Gastrocnemius medialis (tissue), 4 donors: ENCODE measurements at regions not wholly inside any gene's neighbourhood (a gene's known extent, or its start where the extent isn't known, plus 50 kb on each side); places are given as distances from the start of the nearest gene placed in this dataset.

ENCODE experiments used
- ATAC-seq, 2 donors: fragments of 150-250 bp; one replicate each; pipeline ENCODE4 v1.9.1; 2016
- DNase-seq, 2 donors: peaks; one replicate each; pipeline ENCODE4 v3.0.0-alpha.2; 2019
- H3K27ac ChIP-seq, 4 donors: fragments of 200-600 bp; sonication (generic); 1 replicate in 1 of 4; 2 replicates in 3 of 4; pipeline ENCODE4 v1.5.1; 2016 to 2018; ENCODE audit warnings: mild to moderate bottlenecking in 2 of 4, moderate library complexity in 1 of 4
- H3K27me3 ChIP-seq, 3 donors: fragments of 200-600 bp; sonication (generic) in 2 of 3; 1 replicate in 1 of 3; 2 replicates in 2 of 3; pipeline versions ENCODE4 v1.5.1 to v1.6.0; 2016 to 2019; ENCODE audit warnings: mild to moderate bottlenecking in 1 of 3, moderate library complexity in 1 of 3
- H3K36me3 ChIP-seq, 2 donors: fragments of 200-600 bp; sonication (generic) in 1 of 2; one replicate each; pipeline ENCODE4 v1.5.1; 2017 to 2018
- H3K4me1 ChIP-seq, 2 donors: fragments of 200-600 bp; sonication (generic) in 1 of 2; one replicate each; pipeline ENCODE4 v1.5.1; 2016 to 2017; ENCODE audit warnings: mild to moderate bottlenecking in 2 of 2
- H3K4me3 ChIP-seq, 4 donors: fragments of 200-600 bp; sonication (generic) in 3 of 4; 1 replicate in 1 of 4; 2 replicates in 3 of 4; pipeline ENCODE4 v1.5.1; 2016 to 2019; ENCODE audit warnings: mild to moderate bottlenecking in 2 of 4
- H3K9me3 ChIP-seq, 3 donors: fragments of 200-600 bp; sonication (generic) in 2 of 3; 1 replicate in 1 of 3; 2 replicates in 2 of 3; pipeline ENCODE4 v1.5.1; 2016 to 2019
- POLR2A ChIP-seq, 2 donors: fragments of 450-650 bp; IDR thresholded peaks; one replicate each; pipeline ENCODE4 v1.6.1; 2017; ENCODE audit warnings: antibody characterized with exemption in 2 of 2, mild to moderate bottlenecking in 2 of 2, moderate library complexity in 2 of 2
- in situ Hi-C, 4 donors: fragments of 200-750 bp; cut with MboI; loops; one replicate each; pipeline versions ENCODE4 v1.15.0 to v1.8.0; 2017; ENCODE audit warnings: low sequenced_read_pairs in 4 of 4
- intact Hi-C: fragments of 100-400 bp; cut with DNase I; formaldehyde crosslinking; loops from one replicate; pipeline ENCODE4 v1.15.1; 2023; ENCODE audit warnings: low total_unique reads
- TF ChIP-seq, protein P1 (sequence below), 5 experiments: fragments of 450-650 bp in 3 of 5; fragments of 200-600 bp in 2 of 5; sonication (generic) in 2 of 5; IDR thresholded peaks in 4 of 5; conservative IDR thresholded peaks in 1 of 5; 1 replicate in 4 of 5; 2 replicates in 1 of 5; pipeline ENCODE4 v1.5.1; 2016 to 2019; ENCODE audit warnings: antibody characterized with exemption in 5 of 5, mild to moderate bottlenecking in 3 of 5, moderate library complexity in 3 of 5

DNA sequence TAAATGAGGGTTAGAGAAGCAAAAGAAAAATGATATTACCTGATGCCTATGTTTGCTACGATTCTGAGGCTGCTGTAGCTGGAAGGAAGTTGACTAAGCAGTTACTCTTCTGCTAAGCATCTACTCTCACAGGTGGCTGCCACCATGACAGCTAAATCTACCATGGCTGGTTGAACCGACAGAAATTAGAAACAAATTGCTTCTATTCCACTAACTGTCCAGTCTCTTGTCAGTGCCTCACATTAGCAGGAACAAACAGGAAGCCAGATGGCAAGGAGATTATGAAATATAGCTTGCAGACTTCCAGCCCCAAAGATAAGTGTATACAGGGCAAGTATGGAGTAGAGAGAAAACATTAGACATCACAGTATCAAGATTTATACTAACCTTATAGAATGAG is 59.4 kb upstream of the TMEM200A start:
- no peak for DNase-seq
- no peak overlapping the region for H3K4me3 ChIP-seq
- H3K9me3 ChIP-seq: no peaks in the 10 kb centered on the region
- H3K27ac ChIP-seq: no peak overlapping the region
- TF ChIP-seq POLR2A (IDR thresholded peaks at IDR 0.05): no peak
- TF ChIP-seq, protein P1, sequence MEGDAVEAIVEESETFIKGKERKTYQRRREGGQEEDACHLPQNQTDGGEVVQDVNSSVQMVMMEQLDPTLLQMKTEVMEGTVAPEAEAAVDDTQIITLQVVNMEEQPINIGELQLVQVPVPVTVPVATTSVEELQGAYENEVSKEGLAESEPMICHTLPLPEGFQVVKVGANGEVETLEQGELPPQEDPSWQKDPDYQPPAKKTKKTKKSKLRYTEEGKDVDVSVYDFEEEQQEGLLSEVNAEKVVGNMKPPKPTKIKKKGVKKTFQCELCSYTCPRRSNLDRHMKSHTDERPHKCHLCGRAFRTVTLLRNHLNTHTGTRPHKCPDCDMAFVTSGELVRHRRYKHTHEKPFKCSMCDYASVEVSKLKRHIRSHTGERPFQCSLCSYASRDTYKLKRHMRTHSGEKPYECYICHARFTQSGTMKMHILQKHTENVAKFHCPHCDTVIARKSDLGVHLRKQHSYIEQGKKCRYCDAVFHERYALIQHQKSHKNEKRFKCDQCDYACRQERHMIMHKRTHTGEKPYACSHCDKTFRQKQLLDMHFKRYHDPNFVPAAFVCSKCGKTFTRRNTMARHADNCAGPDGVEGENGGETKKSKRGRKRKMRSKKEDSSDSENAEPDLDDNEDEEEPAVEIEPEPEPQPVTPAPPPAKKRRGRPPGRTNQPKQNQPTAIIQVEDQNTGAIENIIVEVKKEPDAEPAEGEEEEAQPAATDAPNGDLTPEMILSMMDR (IDR thresholded peaks at IDR 0.05 in 4 of 5, conservative IDR thresholded peaks at IDR 0.05 in 1 of 5): no peak
- H3K36me3 ChIP-seq: no peaks in the 10 kb centered on the region
- in situ Hi-C loops (loop anchor here in 2 of 4 donors (25.0 kb wide), 1 partner anchor 556 kb away; no protein-coding TSS in a partner anchor), intact Hi-C loops (no loop called here)
- no peaks in the 10 kb centered on the region for H3K4me1 ChIP-seq
- no peak for ATAC-seq
- no peaks in the 10 kb centered on the region for H3K27me3 ChIP-seq

DNA sequence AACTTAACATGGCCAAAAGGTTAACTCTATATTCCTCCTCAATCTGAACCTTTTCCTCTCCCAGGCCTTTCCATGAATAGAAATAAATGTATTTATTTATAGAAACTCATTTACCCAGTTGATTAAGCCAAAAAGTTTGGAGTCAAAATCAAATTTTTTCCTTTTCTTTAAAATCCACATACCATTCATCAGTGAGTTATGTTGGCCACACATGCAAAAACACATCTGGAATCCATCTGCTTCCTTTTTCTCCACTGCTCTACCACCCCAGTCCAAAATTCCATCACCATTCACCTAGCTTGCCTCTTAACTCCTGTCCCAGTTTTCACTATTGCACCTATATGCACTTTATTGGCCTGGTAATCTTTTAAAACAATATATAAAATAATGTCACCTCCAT is 62.4 kb upstream of the TMEM200A start:
- Histone ChIP-seq H3K27me3 (no peaks in the 10 kb centered on the region), H3K4me3 (no peak overlapping the region), H3K36me3 (no peaks in the 10 kb centered on the region), H3K27ac (no peak overlapping the region), H3K4me1 (no peaks in the 10 kb centered on the region), H3K9me3 (no peaks in the 10 kb centered on the region)
- in situ Hi-C loops: loop anchor here in 2 of 4 donors (25.0 kb wide), 1 partner anchor 559 kb away; no protein-coding TSS in a partner anchor
- TF ChIP-seq POLR2A (IDR thresholded peaks at IDR 0.05): no peak
- TF ChIP-seq, protein P1 (IDR thresholded peaks at IDR 0.05 in 4 of 5, conservative IDR thresholded peaks at IDR 0.05 in 1 of 5): no peak
- DNase-seq (no peak), ATAC-seq (no peak)
- intact Hi-C loops: no loop called here

DNA sequence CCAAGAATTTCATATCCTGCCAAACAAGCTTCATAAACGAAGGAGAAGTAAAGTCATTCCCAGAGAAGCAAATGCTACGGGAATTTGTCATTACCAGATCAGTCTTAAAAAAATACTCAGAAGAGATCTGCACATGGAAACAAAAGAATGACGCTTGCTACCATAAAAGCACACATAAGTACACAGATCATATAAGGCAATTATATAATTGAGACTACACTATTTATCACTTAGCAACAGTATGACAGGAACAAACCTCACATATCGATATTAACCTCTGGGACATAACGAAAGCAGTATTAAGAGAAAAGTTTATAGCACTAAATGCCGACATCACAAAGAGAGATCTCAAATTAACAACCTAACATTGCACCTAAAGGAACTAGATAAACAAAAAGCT is 67.6 kb upstream of the TMEM200A start:
- intact Hi-C loops (no loop called here), in situ Hi-C loops (no loop called here)
- TF ChIP-seq, protein P1 (IDR thresholded peaks at IDR 0.05 in 4 of 5, conservative IDR thresholded peaks at IDR 0.05 in 1 of 5): no peak
- no peak for TF ChIP-seq POLR2A (IDR thresholded peaks at IDR 0.05)
- no peaks in the 10 kb centered on the region for H3K9me3 ChIP-seq
- no peak overlapping the region for H3K27ac ChIP-seq
- H3K36me3 ChIP-seq: no peaks in the 10 kb centered on the region
- no peak overlapping the region for H3K4me3 ChIP-seq
- H3K4me1 ChIP-seq: no peaks in the 10 kb centered on the region
- H3K27me3 ChIP-seq: no peaks in the 10 kb centered on the region
- ATAC-seq (no peak), DNase-seq (no peak)

DNA sequence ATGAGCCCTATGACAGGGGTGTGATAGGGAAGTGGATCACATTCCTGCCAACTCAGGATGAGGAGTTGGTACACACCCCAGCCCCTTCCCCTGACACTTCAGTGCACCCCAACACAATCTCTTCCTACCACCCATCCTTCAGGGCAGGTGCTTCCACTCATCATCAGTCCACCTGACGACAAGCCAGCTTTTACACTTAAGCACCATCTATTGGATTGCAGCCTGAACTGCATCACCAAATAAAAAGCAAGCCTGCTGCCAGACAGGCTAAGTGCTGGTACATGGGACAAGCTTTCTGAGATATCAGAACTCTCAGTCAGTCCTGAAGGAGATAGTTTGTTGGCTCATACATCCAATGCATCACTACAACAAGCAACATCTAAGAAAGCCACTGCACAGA is 69.0 kb upstream of the TMEM200A start:
- intact Hi-C loops (no loop called here), in situ Hi-C loops (no loop called here)
- ATAC-seq (no peak), DNase-seq (no peak)
- TF ChIP-seq, protein P1 (IDR thresholded peaks at IDR 0.05 in 4 of 5, conservative IDR thresholded peaks at IDR 0.05 in 1 of 5): no peak
- TF ChIP-seq POLR2A (IDR thresholded peaks at IDR 0.05): no peak
- Histone ChIP-seq H3K27me3 (no peaks in the 10 kb centered on the region), H3K4me3 (no peak overlapping the region), H3K36me3 (no peaks in the 10 kb centered on the region), H3K27ac (no peak overlapping the region), H3K9me3 (no peaks in the 10 kb centered on the region), H3K4me1 (no peaks in the 10 kb centered on the region)

DNA sequence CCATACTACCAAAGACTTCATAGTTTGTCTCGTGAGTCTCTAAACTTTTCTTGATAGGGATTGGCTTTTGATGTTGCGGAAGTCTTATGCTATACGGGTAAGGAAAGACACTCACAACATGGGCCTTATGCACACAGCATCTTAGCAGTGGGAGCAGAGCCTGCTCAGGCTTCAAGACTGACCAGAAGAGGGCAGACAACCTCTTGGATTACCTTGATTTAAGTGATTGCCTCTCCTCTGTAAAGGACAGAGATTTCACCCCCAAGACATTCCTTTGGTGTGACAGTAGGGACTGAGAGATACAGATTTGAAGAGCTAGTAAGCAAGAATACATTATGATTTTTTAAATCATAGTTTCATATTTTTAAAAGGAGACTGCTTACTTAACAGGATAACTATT is 71.0 kb upstream of the SAMD3 start:
- in situ Hi-C loops: no loop called here

More for the DNA sequence above, 71.0 kb upstream of the SAMD3 start:
- TF ChIP-seq, protein P1 (IDR thresholded peaks at IDR 0.05 in 4 of 5, conservative IDR thresholded peaks at IDR 0.05 in 1 of 5): peak in 1 of 5 experiments; percentile 12
- no peak for TF ChIP-seq POLR2A (IDR thresholded peaks at IDR 0.05)
- ATAC-seq (no peak), DNase-seq (no peak)
- no peaks in the 10 kb centered on the region for H3K36me3 ChIP-seq
- H3K27me3 ChIP-seq: no peaks in the 10 kb centered on the region
- H3K4me1 ChIP-seq: no peaks in the 10 kb centered on the region
- no peak overlapping the region for H3K27ac ChIP-seq
- intact Hi-C loops: no loop called here
- H3K4me3 ChIP-seq: no peak overlapping the region
- no peaks in the 10 kb centered on the region for H3K9me3 ChIP-seq
